ENCODE measurements at regions not wholly inside any gene's neighbourhood (a gene's known extent, or its start where the extent isn't known, plus 50 kb on each side); places are given as distances from the start of the nearest gene placed in this dataset.

GRCh38 chr18:10289951-10290637, 164.3 kb upstream of the APCDD1 start:
- TF ChIP-seq BCL11A (tag by site-specific recombination; IDR thresholded peaks at IDR 0.05; ENCODE audit: low read depth): no peak
- no peak for TF ChIP-seq CTCF (tag by site-specific recombination; IDR thresholded peaks at IDR 0.05)
- no peak for TF ChIP-seq ZNF274 (IDR thresholded peaks at IDR 0.05; ENCODE audit: low read length)
- no peak for TF ChIP-seq ZNF274 (tag by site-specific recombination; IDR thresholded peaks at IDR 0.05; ENCODE audit: borderline replicate concordance)
